ENCODE measurements at regions not wholly inside any gene's neighbourhood (a gene's known extent, or its start where the extent isn't known, plus 50 kb on each side); places are given as distances from the start of the nearest gene placed in this dataset.
"Not testable (repeated sequence)": the region's sequence is repeated elsewhere in the genome, so short reads cannot be mapped to it uniquely, and the experiment has no call there.

GRCh38 chr16:63860700-63861099, 1261.2 kb downstream of the CDH11 start:
- not testable (repeated sequence) for H3K4me1 ChIP-seq (ENCODE audit: control insufficient read depth in 1 of 2, insufficient read depth in 2 of 2, low read length in 2 of 2); H3K4me3 ChIP-seq (ENCODE audit: low read depth in 1 of 2, low read length in 2 of 2); H3K27me3 ChIP-seq (ENCODE audit: low read depth, low read length); H3K36me3 ChIP-seq (ENCODE audit: control insufficient read depth in 1 of 2, insufficient read depth in 2 of 2, low read length in 2 of 2); H3K27ac ChIP-seq (ENCODE audit: low read length); H3K9me3 ChIP-seq (ENCODE audit: control insufficient read depth in 1 of 2, low read length in 2 of 2)

- Histone ChIP-seq H3K36me3 (ENCODE audit: control insufficient read depth in 1 of 2, insufficient read depth in 2 of 2, low read length in 2 of 2) (no peaks in the 10 kb centered on the region), H3K9me3 (ENCODE audit: control insufficient read depth in 1 of 2, low read length in 2 of 2) (peaks cover 0 to 9% of the 10 kb centered on the region in 2 donors), H3K4me1 (ENCODE audit: control insufficient read depth in 1 of 2, insufficient read depth in 2 of 2, low read length in 2 of 2) (no peaks in the 10 kb centered on the region), H3K27me3 (ENCODE audit: low read depth, low read length) (no peaks in the 10 kb centered on the region), H3K27ac (ENCODE audit: low read length) (no peak overlapping the region), H3K4me3 (ENCODE audit: low read depth in 1 of 2, low read length in 2 of 2) (no peak overlapping the region)
Observed at GRCh38 chr16:63856537-63856936, 1265.3 kb downstream of the CDH11 start.

- Histone ChIP-seq H3K27ac (ENCODE audit: low read length) (no peak overlapping the region), H3K4me1 (ENCODE audit: control insufficient read depth in 1 of 2, insufficient read depth in 2 of 2, low read length in 2 of 2) (no peaks in the 10 kb centered on the region), H3K4me3 (ENCODE audit: low read depth in 1 of 2, low read length in 2 of 2) (no peak overlapping the region), H3K27me3 (ENCODE audit: low read depth, low read length) (no peaks in the 10 kb centered on the region), H3K9me3 (ENCODE audit: control insufficient read depth in 1 of 2, low read length in 2 of 2) (no peaks in the 10 kb centered on the region), H3K36me3 (ENCODE audit: control insufficient read depth in 1 of 2, insufficient read depth in 2 of 2, low read length in 2 of 2) (no peaks in the 10 kb centered on the region)
Observed at GRCh38 chr16:63850979-63851378, 1270.9 kb downstream of the CDH11 start.

GRCh38 chr16:63841271-63841670, 1280.6 kb downstream of the CDH11 start:
- Histone ChIP-seq H3K9me3 (ENCODE audit: control insufficient read depth in 1 of 2, low read length in 2 of 2) (peaks cover 5 to 14% of the 10 kb centered on the region in 2 donors), H3K36me3 (ENCODE audit: control insufficient read depth in 1 of 2, insufficient read depth in 2 of 2, low read length in 2 of 2) (no peaks in the 10 kb centered on the region), H3K4me3 (ENCODE audit: low read depth in 1 of 2, low read length in 2 of 2) (no peak overlapping the region), H3K4me1 (ENCODE audit: control insufficient read depth in 1 of 2, insufficient read depth in 2 of 2, low read length in 2 of 2) (no peaks in the 10 kb centered on the region), H3K27ac (ENCODE audit: low read length) (no peak overlapping the region), H3K27me3 (ENCODE audit: low read depth, low read length) (no peaks in the 10 kb centered on the region)

- no peaks in the 10 kb centered on the region for H3K36me3 ChIP-seq (ENCODE audit: control insufficient read depth in 1 of 2, insufficient read depth in 2 of 2, low read length in 2 of 2)
- H3K4me1 ChIP-seq (ENCODE audit: control insufficient read depth in 1 of 2, insufficient read depth in 2 of 2, low read length in 2 of 2): no peaks in the 10 kb centered on the region
- no peak overlapping the region for H3K27ac ChIP-seq (ENCODE audit: low read length)
- no peak overlapping the region for H3K4me3 ChIP-seq (ENCODE audit: low read depth in 1 of 2, low read length in 2 of 2)
- no peaks in the 10 kb centered on the region for H3K9me3 ChIP-seq (ENCODE audit: control insufficient read depth in 1 of 2, low read length in 2 of 2)
- H3K27me3 ChIP-seq (ENCODE audit: low read depth, low read length): no peaks in the 10 kb centered on the region
Observed at GRCh38 chr16:63830061-63830460, 1291.8 kb downstream of the CDH11 start.

- Histone ChIP-seq H3K9me3 (ENCODE audit: control insufficient read depth in 1 of 2, low read length in 2 of 2) (no peaks in the 10 kb centered on the region), H3K4me1 (ENCODE audit: control insufficient read depth in 1 of 2, insufficient read depth in 2 of 2, low read length in 2 of 2) (no peaks in the 10 kb centered on the region), H3K4me3 (ENCODE audit: low read depth in 1 of 2, low read length in 2 of 2) (no peak overlapping the region), H3K27ac (ENCODE audit: low read length) (no peak overlapping the region), H3K27me3 (ENCODE audit: low read depth, low read length) (no peaks in the 10 kb centered on the region), H3K36me3 (ENCODE audit: control insufficient read depth in 1 of 2, insufficient read depth in 2 of 2, low read length in 2 of 2) (no peaks in the 10 kb centered on the region)
Observed at GRCh38 chr16:63822818-63823217, 1299.0 kb downstream of the CDH11 start.

- no peaks in the 10 kb centered on the region for H3K9me3 ChIP-seq (ENCODE audit: control insufficient read depth in 1 of 2, low read length in 2 of 2)
- H3K27me3 ChIP-seq (ENCODE audit: low read depth, low read length): no peaks in the 10 kb centered on the region
- H3K4me1 ChIP-seq (ENCODE audit: control insufficient read depth in 1 of 2, insufficient read depth in 2 of 2, low read length in 2 of 2): no peaks in the 10 kb centered on the region
- no peak overlapping the region for H3K4me3 ChIP-seq (ENCODE audit: low read depth in 1 of 2, low read length in 2 of 2)
- no peaks in the 10 kb centered on the region for H3K36me3 ChIP-seq (ENCODE audit: control insufficient read depth in 1 of 2, insufficient read depth in 2 of 2, low read length in 2 of 2)
- H3K27ac ChIP-seq (ENCODE audit: low read length): no peak overlapping the region
Observed at GRCh38 chr16:63816276-63816675, 1305.6 kb downstream of the CDH11 start.

GRCh38 chr16:63813862-63814261, 1308.0 kb downstream of the CDH11 start:
- H3K36me3 ChIP-seq (ENCODE audit: control insufficient read depth in 1 of 2, insufficient read depth in 2 of 2, low read length in 2 of 2): no peaks in the 10 kb centered on the region
- no peak overlapping the region for H3K4me3 ChIP-seq (ENCODE audit: low read depth in 1 of 2, low read length in 2 of 2)
- no peaks in the 10 kb centered on the region for H3K4me1 ChIP-seq (ENCODE audit: control insufficient read depth in 1 of 2, insufficient read depth in 2 of 2, low read length in 2 of 2)
- H3K27me3 ChIP-seq (ENCODE audit: low read depth, low read length): no peaks in the 10 kb centered on the region
- H3K9me3 ChIP-seq (ENCODE audit: control insufficient read depth in 1 of 2, low read length in 2 of 2): no peaks in the 10 kb centered on the region
- H3K27ac ChIP-seq (ENCODE audit: low read length): no peak overlapping the region

GRCh38 chr16:63808730-63809129, 1313.1 kb downstream of the CDH11 start:
- H3K9me3 ChIP-seq (ENCODE audit: control insufficient read depth in 1 of 2, low read length in 2 of 2): no peaks in the 10 kb centered on the region
- no peaks in the 10 kb centered on the region for H3K36me3 ChIP-seq (ENCODE audit: control insufficient read depth in 1 of 2, insufficient read depth in 2 of 2, low read length in 2 of 2)
- H3K4me1 ChIP-seq (ENCODE audit: control insufficient read depth in 1 of 2, insufficient read depth in 2 of 2, low read length in 2 of 2): peaks cover 0 to 5% of the 10 kb centered on the region in 2 donors
- H3K27me3 ChIP-seq (ENCODE audit: low read depth, low read length): no peaks in the 10 kb centered on the region
- H3K4me3 ChIP-seq (ENCODE audit: low read depth in 1 of 2, low read length in 2 of 2): no peak overlapping the region
- H3K27ac ChIP-seq (ENCODE audit: low read length): no peak overlapping the region

GRCh38 chr16:63806794-63807506, 1314.9 kb downstream of the CDH11 start:
- Histone ChIP-seq H3K27ac (ENCODE audit: low read length) (no peak overlapping the region), H3K4me3 (ENCODE audit: low read depth in 1 of 2, low read length in 2 of 2) (no peak overlapping the region), H3K9me3 (ENCODE audit: control insufficient read depth in 1 of 2, low read length in 2 of 2) (no peaks in the 10 kb centered on the region), H3K36me3 (ENCODE audit: control insufficient read depth in 1 of 2, insufficient read depth in 2 of 2, low read length in 2 of 2) (no peaks in the 10 kb centered on the region), H3K27me3 (ENCODE audit: low read depth, low read length) (no peaks in the 10 kb centered on the region), H3K4me1 (ENCODE audit: control insufficient read depth in 1 of 2, insufficient read depth in 2 of 2, low read length in 2 of 2) (peaks cover 0 to 5% of the 10 kb centered on the region in 2 donors)

GRCh38 chr16:63804126-63804525, 1317.7 kb downstream of the CDH11 start:
- H3K27me3 ChIP-seq (ENCODE audit: low read depth, low read length): no peaks in the 10 kb centered on the region
- no peak overlapping the region for H3K27ac ChIP-seq (ENCODE audit: low read length)
- peaks cover 0 to 4% of the 10 kb centered on the region in 2 donors for H3K9me3 ChIP-seq (ENCODE audit: control insufficient read depth in 1 of 2, low read length in 2 of 2)
- H3K36me3 ChIP-seq (ENCODE audit: control insufficient read depth in 1 of 2, insufficient read depth in 2 of 2, low read length in 2 of 2): no peaks in the 10 kb centered on the region
- H3K4me3 ChIP-seq (ENCODE audit: low read depth in 1 of 2, low read length in 2 of 2): no peak overlapping the region
- H3K4me1 ChIP-seq (ENCODE audit: control insufficient read depth in 1 of 2, insufficient read depth in 2 of 2, low read length in 2 of 2): peaks cover 0 to 5% of the 10 kb centered on the region in 2 donors

GRCh38 chr16:63789603-63790002, 1332.3 kb downstream of the CDH11 start:
- Histone ChIP-seq H3K4me1 (ENCODE audit: control insufficient read depth in 1 of 2, insufficient read depth in 2 of 2, low read length in 2 of 2) (no peaks in the 10 kb centered on the region), H3K27ac (ENCODE audit: low read length) (no peak overlapping the region), H3K27me3 (ENCODE audit: low read depth, low read length) (no peaks in the 10 kb centered on the region), H3K4me3 (ENCODE audit: low read depth in 1 of 2, low read length in 2 of 2) (no peak overlapping the region), H3K9me3 (ENCODE audit: control insufficient read depth in 1 of 2, low read length in 2 of 2) (no peaks in the 10 kb centered on the region), H3K36me3 (ENCODE audit: control insufficient read depth in 1 of 2, insufficient read depth in 2 of 2, low read length in 2 of 2) (no peaks in the 10 kb centered on the region)

All from muscle layer of duodenum (tissue), 2 donors.